Mammary epithelial cell (primary cell): ENCODE measurements at regions not wholly inside any gene's neighbourhood (a gene's known extent, or its start where the extent isn't known, plus 50 kb on each side); places are given as distances from the start of the nearest gene placed in this dataset.

Experiments used
- EZH2 ChIP-seq: IDR thresholded peaks from 2 replicates; pipeline ENCODE4 v1.6.1; 2012; ENCODE audit warnings: low read length, inconsistent platforms, borderline replicate concordance
- TF ChIP-seq, protein P1 (sequence below), 2 donors: IDR thresholded peaks in 1 of 2; conservative IDR thresholded peaks in 1 of 2; 2 replicates each; pipeline ENCODE4 v1.5.1; 2011 to 2012; ENCODE audit warnings: inconsistent platforms in 2 of 2, low read length in 2 of 2, mild to moderate bottlenecking in 2 of 2, control low read depth in 1 of 2, low read depth in 1 of 2; ENCODE audit not compliant: insufficient read depth in 1 of 2; ENCODE audit errors: extremely low read depth in 1 of 2

DNA sequence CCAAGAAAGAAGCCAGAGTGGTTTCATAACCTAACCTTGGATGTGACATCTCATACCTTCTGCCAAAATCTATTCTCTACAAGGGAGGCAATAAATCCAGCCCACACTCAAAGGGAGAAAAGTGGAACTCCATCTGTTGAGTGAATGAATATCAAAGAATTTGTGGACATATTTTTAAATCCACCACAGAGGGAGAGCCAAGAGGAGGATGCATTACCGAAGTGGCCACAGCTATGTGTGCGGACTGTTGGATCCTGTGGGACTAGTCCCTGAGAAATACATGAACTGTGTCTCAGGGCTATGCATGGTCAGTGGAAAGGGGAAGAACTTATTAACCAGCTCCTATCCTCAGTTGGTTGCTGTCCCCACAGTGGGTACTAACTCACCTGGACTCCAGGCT is 273.9 kb downstream of the NUAK1 start:
- TF ChIP-seq, protein P1, sequence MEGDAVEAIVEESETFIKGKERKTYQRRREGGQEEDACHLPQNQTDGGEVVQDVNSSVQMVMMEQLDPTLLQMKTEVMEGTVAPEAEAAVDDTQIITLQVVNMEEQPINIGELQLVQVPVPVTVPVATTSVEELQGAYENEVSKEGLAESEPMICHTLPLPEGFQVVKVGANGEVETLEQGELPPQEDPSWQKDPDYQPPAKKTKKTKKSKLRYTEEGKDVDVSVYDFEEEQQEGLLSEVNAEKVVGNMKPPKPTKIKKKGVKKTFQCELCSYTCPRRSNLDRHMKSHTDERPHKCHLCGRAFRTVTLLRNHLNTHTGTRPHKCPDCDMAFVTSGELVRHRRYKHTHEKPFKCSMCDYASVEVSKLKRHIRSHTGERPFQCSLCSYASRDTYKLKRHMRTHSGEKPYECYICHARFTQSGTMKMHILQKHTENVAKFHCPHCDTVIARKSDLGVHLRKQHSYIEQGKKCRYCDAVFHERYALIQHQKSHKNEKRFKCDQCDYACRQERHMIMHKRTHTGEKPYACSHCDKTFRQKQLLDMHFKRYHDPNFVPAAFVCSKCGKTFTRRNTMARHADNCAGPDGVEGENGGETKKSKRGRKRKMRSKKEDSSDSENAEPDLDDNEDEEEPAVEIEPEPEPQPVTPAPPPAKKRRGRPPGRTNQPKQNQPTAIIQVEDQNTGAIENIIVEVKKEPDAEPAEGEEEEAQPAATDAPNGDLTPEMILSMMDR (conservative IDR thresholded peaks at IDR 0.05 in 1 of 2, IDR thresholded peaks at IDR 0.05 in 1 of 2; ENCODE audit: extremely low read depth in 1 of 2, insufficient read depth in 1 of 2, low read depth in 1 of 2, low read length in 2 of 2): no peak
- TF ChIP-seq EZH2: no peak
